HG02852 (cell line): ENCODE measurements at regions not wholly inside any gene's neighbourhood (a gene's known extent, or its start where the extent isn't known, plus 50 kb on each side); places are given as distances from the start of the nearest gene placed in this dataset.
"Not testable (repeated sequence)": the region's sequence is repeated elsewhere in the genome, so short reads cannot be mapped to it uniquely, and the experiment has no call there.

Experiments
- ATAC-seq: cut with Tn5 transposase; IDR thresholded peaks from one replicate; pipeline ENCODE4 v1.9.1; 2021; ENCODE audit warnings: mild to moderate bottlenecking, moderate library complexity; ENCODE audit not compliant: unreplicated experiment

- ATAC-seq: no peak
Measured at GRCh38 chr10:3931224-3931623, 146.2 kb upstream of the KLF6 start.

- no peak for ATAC-seq
Measured at GRCh38 chr10:3928569-3928968, 143.6 kb upstream of the KLF6 start.

- ATAC-seq: no peak
Measured at GRCh38 chr10:3928078-3928477, 143.1 kb upstream of the KLF6 start.

GRCh38 chr10:3926675-3927525, 141.9 kb upstream of the KLF6 start:
- ATAC-seq: no peak

GRCh38 chr10:3926258-3926657, 141.2 kb upstream of the KLF6 start:
- no peak for ATAC-seq

- no peak for ATAC-seq
Measured at GRCh38 chr10:3925184-3925583, 140.2 kb upstream of the KLF6 start.

GRCh38 chr10:3924344-3924743, 139.3 kb upstream of the KLF6 start:
- ATAC-seq: no peak

GRCh38 chr10:3923033-3923432, 138.0 kb upstream of the KLF6 start:
- no peak for ATAC-seq

GRCh38 chr10:3919709-3920308, 134.8 kb upstream of the KLF6 start:
- no peak for ATAC-seq

GRCh38 chr10:3917392-3917791, 132.4 kb upstream of the KLF6 start:
- not testable (repeated sequence) for ATAC-seq

GRCh38 chr10:3914733-3915132, 129.7 kb upstream of the KLF6 start:
- no peak for ATAC-seq

GRCh38 chr10:3911713-3912442, 126.9 kb upstream of the KLF6 start:
- ATAC-seq: no peak

- ATAC-seq: no peak
Measured at GRCh38 chr10:3911241-3911640, 126.2 kb upstream of the KLF6 start.

GRCh38 chr10:3909339-3909738, 124.3 kb upstream of the KLF6 start:
- no peak for ATAC-seq

- no peak for ATAC-seq
Measured at GRCh38 chr10:3908183-3908582, 123.2 kb upstream of the KLF6 start.

- no peak for ATAC-seq
Measured at GRCh38 chr10:3907514-3907913, 122.5 kb upstream of the KLF6 start.

GRCh38 chr10:3906511-3907111, 121.6 kb upstream of the KLF6 start:
- no peak for ATAC-seq

- ATAC-seq: no peak
Measured at GRCh38 chr10:3904419-3904960, 119.5 kb upstream of the KLF6 start.

GRCh38 chr10:3902809-3903410, 117.9 kb upstream of the KLF6 start:
- ATAC-seq: peak; percentile 11

GRCh38 chr10:3902054-3902808, 117.2 kb upstream of the KLF6 start:
- peak; percentile 90 for ATAC-seq
